Stimulated activated CD4-positive, alpha-beta T cell treated with anti-CD3 and anti-CD28 coated beads, Interleukin-12 subunit alpha, Interleukin-12 subunit beta, amount 100 ng/mL, for 48 hours (primary cell): ENCODE measurements at regions not wholly inside any gene's neighbourhood (a gene's known extent, or its start where the extent isn't known, plus 50 kb on each side); places are given as distances from the start of the nearest gene placed in this dataset.

ENCODE experiments used
- DNase-seq, 3 donors: peaks; one replicate each; pipeline ENCODE4 v3.0.0-alpha.2; 2020; ENCODE audit warnings: low read depth in 2 of 3, low spot score in 1 of 3

- no peak for DNase-seq
Measured at GRCh38 chr5:74041913-74042312, 415.9 kb downstream of the ARHGEF28 start.

GRCh38 chr5:74040811-74041491 lies 415.0 kb downstream of the ARHGEF28 start:
- DNase-seq, result no peak

DNA sequence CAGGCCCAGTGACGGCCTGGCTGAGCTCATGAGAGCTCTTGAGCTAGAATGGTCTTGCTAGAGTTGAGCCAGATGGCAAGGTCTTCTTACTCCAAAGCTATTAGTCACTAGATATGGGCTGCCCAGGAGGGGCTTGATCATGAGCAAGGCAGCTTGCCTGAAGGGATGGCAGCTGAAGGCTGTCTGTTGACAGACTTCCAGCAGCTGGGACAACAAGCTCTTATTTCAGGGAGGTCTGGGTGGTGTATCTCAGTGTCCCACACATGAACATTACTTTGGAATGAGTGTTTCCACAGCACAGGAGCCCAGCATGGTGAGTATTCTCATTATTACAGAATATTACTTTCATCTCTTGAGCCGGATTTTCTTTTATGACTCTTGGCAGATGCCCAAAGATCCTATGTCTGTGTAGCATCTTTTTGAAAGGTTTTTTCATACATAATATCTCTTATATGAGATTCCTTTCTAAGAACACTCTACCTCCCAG lies 414.1 kb downstream of the ARHGEF28 start:
- DNase-seq, result no peak

- no peak for DNase-seq
Measured at GRCh38 chr5:74037321-74037720, 411.3 kb downstream of the ARHGEF28 start.

- DNase-seq, result no peak
Measured at GRCh38 chr5:74035521-74035937, 409.5 kb downstream of the ARHGEF28 start.

GRCh38 chr5:74034733-74035132 lies 408.7 kb downstream of the ARHGEF28 start:
- no peak for DNase-seq

- DNase-seq, result no peak
Measured at GRCh38 chr5:74032617-74033016, 406.6 kb downstream of the ARHGEF28 start.

- DNase-seq, result no peak
Measured at GRCh38 chr5:74031536-74031935, 405.5 kb downstream of the ARHGEF28 start.

- no peak for DNase-seq
Measured at GRCh38 chr5:74030821-74031220, 404.8 kb downstream of the ARHGEF28 start.

- DNase-seq, result no peak
Measured at GRCh38 chr5:74030371-74030770, 404.4 kb downstream of the ARHGEF28 start.

GRCh38 chr5:74028976-74029375 lies 403.0 kb downstream of the ARHGEF28 start:
- no peak for DNase-seq

GRCh38 chr5:74028406-74028805 lies 402.4 kb downstream of the ARHGEF28 start:
- no peak for DNase-seq

- DNase-seq, result no peak
Measured at GRCh38 chr5:74027732-74028338, 401.8 kb downstream of the ARHGEF28 start.

DNA sequence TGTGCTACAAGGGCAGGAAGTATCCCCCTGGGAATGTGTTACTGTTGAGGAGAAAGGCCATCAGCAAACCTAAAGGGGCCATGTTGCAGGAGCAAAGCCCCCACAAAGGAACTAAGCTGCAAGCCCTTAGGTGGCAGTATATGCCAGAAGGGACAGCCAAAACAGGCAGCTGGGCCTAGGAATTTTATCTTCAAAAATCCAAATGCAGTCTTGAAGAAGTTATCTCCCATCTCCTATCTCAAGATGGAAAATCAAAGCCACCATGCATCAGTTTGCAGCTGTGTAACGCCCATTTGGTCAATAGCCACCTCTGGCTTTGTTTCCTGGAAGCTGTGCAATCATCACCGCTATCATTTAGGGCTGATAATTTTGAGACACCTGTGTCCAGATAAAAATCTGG lies 400.3 kb downstream of the ARHGEF28 start:
- no peak for DNase-seq

DNA sequence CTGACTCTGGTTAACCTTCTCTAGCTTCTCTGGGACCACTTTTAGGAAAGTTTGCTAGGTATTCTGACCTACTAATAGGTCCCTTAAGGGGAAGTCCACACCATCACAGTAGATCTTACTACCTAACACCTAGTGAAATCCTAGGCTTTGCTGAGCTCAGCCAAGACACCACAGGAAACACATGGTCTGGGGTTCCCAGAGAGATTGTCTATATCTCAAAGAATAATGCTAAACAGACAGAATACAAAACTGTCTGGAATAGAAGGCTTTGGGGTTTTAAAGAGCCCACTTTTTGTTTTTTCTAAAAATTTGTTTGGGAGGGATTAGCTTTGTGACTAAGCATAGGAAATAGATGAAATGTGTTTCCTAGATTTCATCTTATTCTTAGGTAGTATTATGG lies 395.1 kb downstream of the ARHGEF28 start:
- DNase-seq, result no peak

- DNase-seq, result no peak
Measured at GRCh38 chr5:74020503-74020902, 394.5 kb downstream of the ARHGEF28 start.

DNA sequence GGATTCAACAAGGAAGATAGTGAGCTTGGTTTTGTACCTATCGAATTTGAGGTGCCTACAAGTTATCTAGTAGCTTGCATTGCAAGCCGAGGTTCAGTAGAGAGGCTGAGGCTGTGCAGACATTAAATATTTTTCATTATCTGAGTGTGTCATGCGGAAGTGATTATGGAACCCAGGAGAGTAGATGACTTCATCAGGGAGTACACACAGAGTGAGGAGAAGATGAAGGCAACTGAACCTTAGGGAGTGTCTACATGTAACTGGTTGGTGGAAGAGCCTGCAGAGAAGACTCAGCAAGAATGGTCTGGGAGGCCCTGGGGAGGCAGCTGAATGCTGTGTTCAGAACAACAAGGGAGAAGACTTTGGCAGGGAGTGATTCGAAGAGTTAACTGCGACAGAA lies 393.9 kb downstream of the ARHGEF28 start:
- DNase-seq, result no peak

GRCh38 chr5:74017786-74018211 lies 391.8 kb downstream of the ARHGEF28 start:
- no peak for DNase-seq

- no peak for DNase-seq
Measured at GRCh38 chr5:74017112-74017511, 391.1 kb downstream of the ARHGEF28 start.

GRCh38 chr5:74016373-74016772 lies 390.4 kb downstream of the ARHGEF28 start:
- no peak for DNase-seq

DNA sequence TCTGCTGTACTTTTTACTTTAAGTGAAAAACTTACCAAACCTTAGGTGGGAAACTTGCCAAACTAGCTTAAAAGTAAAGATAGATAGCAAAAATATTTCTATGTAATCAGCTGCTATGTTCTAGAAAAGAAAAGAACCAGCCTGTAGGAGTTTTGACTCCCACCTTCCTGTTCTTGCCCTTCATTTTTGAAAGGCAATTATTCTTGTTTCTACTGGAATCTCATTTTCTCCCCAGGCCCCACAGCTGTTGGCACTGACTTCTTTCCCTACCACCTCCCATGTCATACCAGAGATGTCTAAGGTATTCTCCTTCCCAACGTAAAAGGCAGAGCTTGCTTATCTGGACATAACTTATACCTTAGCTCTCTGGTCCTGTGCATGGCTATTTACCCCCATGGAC lies 389.7 kb downstream of the ARHGEF28 start:
- DNase-seq, result no peak

DNA sequence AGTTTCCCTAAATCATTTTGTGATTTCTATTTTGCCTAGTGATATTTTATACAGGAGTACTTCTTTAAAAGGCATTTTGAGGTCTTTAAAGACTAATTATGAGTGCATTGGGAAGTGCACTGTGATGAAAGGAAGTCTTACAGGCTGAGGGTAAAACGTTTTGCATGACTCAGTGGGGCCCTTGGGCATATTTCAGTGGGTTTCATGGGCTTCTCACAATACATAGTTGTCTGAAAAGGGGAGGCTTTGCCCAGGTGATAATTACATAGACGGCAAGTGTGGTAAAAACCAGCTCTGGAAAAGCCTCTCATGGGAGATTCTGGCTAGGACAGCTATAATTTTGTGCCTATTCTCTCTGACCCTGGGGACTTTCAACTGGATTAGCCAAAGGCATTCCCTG lies 387.2 kb downstream of the ARHGEF28 start:
- no peak for DNase-seq

DNA sequence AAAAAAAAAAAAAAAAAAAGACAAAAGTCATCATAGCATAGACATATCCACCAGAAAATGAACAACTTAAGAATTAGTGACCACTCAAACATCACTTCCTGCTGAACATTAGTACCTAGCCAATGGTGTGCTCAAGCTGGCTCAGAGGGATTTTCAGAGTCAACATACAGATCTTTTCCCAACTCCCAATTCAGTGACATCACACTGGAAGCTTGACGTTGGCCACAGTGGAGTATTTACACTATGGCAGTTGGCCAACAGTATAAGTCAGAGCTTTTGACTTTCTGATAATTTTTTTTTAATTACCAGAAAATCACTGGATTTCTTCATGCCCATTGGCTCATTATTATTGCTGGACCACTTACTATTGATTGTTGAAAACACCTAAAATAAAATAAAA lies 383.5 kb downstream of the ARHGEF28 start:
- no peak for DNase-seq
